ENCODE measurements at regions not wholly inside any gene's neighbourhood (a gene's known extent, or its start where the extent isn't known, plus 50 kb on each side); places are given as distances from the start of the nearest gene placed in this dataset.

DNA sequence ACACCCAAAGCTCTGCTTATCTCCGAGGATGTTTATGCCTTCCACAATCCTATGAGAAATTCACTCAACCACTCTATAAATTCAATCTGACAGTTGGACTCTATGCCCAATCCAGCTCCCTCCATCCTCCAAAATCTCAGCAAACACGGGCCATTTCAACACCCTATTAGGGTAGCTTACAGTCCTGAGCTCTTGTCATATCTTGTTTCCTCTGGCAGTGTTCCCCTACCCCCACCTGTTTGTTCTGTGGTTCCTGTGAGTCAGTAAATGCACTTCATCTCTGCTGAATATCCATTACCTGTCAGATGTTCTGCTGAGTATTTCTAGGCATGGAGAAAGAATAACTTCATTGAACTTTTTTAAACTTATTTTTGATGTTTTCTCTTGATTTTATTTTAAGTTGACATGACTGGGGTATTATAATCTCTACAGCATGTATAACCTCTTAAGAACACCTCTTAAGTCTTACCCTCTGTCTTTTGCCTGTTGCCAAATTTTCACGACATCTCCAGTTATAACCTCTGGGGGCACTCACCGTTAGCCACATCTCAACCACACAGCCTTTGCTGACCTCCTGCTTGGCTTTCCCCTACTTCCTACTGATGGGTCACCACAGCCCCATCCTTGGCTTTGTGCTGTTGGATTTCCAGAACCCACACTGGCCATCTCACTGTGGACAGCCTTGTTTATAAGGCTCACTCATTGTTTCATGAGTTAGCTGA is 317.0 kb upstream of the TMPO start:
- no peak for DNase-seq (ENCODE audit: low read depth, low spot score)

DNA sequence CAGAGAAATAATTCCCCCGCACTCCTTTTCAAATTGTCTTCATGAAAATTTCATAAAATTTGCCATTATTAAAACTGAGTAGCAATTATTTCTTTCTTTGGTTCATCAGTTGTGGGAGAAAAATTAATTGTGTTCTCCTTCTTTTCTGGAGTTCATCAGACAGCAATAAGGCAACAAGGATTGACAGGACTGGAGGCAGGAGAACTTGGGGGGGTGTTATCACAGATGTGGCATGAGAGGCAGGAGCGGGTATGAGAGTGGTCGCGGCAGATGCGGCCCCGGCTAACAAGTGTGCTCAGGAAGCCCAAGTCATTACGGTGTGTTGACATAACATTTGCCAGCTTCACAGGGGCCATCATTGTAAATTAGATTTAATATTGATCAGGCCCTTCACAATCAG is 306.6 kb upstream of the TMPO start:
- DNase-seq (ENCODE audit: low read depth, low spot score), result no peak

DNA sequence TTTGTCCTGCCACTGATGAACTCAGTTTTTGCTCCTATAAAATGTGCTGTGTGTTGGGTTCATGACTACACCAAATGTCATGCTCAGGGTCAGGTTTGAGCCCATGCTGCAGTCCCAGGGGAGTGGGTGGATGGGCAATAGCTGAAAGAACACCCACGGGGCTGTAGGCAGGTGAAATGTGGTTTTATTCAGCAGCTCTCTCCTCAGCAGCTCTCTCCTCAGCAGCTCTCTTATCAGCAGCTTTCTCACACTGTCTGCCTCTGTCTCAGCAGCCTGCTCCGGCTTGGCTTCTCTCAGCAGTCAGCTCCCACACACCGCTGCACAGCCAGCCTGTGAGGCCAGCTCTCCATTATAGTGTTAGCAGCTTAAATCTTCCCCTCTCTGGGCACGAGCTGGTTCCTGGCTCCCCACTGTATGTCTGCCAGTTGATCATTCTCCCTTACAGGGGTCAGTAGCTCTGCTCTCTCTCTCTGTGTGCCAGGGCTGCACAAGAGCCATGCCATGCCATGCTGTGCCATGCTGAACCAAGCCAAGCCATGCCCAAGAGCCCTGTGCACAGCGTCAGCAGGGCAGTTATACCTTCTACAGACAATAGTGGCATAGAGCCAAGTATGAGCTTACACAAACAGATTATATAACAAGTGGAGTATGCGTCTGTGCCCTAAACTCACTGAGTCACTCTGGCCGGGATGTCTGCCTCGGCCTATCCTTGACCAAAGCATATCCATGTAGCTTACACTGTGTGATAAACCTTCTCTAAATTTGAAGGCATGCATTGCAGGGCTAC is 303.3 kb upstream of the TMPO start:
- no peak for DNase-seq (ENCODE audit: low read depth, low spot score)

DNA sequence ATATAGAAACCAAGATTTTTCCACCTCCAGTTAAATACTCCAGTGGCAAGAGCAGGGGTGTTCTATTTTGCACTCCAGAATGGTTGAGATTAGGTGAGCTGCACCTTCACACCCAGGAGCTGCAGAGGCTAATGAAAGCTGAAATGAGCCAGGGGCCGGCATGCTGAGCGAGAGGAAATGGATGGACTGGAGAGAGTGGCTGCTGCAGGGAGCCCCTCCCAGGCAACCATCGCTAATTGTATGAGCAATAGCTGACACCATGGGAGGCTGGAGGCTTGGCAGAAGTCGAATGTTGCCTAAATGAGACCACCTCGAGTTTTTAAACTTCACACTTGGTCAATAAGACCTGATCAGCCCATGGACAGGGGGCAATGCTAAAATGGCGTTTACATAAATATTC is 301.8 kb upstream of the TMPO start:
- DNase-seq (ENCODE audit: low read depth, low spot score), result no peak

DNA sequence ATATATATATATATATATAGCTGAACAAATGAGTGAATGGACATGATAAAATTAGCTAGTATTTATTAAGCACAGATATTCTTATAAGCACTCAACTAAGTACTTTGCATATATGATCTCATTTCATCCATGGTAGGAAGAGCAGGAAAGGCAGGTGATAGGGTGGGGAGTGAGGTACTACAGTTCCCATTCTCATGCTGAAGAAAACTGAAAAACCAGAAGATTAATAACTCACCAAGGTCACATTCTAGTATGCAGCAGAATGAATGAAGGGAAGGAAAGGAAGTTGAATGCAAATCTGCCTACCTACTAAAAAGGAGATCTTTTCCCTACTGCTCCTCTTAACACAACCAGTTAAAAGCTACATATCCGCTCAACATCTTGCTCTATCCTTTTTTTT is 298.1 kb upstream of the TMPO start:
- no peak for DNase-seq (ENCODE audit: low read depth, low spot score)

DNA sequence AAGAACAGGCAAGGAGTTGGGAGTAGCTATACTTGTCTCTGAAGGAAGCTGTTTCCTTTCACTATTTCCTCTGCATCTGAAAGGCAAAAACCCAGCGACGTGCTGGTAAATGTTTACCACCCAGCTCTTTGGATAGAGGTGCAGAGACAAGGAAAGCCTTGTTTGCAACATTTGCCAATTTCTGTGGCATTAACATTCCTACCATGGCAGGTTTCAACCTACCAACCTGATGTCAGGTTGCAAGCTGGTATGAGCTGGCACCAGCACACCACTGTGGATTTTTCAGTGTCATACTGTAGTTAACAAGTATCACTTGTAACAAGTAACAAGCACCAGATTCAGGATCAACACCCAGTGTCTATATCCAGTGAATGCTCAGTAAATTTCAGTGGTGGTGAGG is 294.8 kb upstream of the TMPO start:
- DNase-seq (ENCODE audit: low read depth, low spot score), result no peak

DNA sequence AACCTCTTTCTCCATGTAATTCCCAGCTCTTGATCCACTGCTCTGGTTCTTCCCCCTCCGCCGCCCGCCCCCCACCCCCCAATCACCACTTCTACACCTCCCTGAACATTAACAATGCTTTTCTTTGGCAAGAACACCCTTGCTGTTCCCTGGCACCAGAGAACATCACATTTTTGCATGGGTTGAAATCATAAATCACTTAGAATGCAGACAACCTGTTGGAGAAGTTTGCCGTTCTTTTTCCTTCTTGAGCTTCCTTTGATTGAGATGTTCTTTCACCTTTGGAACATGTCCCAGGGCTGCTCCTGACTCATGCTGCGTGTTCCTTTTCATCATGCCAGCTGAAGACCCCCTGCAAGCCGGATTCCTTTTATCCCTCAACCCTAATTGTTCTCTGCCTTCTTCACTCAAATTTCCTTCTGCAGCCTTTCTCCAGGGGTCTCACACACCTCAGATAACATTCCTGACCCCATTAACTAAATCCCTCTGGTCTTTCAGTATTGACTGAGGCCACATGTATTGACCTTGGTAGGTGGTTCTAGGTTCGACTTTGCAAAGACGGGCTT is 294.1 kb upstream of the TMPO start:
- no peak for DNase-seq (ENCODE audit: low read depth, low spot score)

DNA sequence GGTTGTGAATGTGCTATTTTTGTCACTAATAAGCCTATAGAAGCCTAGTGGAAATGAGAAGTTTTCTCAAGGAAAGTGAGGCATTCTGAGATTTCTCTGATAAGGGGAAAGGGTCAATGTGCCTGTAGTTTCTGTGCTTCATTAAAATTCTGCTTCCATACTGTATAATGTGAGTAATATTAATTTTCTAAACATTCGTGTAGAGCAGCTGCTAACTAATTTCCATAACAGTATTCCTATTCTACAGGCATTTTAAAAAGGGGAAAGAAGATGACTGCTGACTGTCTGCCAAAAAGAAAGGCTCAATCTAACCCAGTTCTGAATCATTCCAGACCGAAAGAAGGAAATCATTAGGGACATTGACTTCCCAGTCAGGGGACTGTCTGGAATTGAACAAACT is 293.3 kb upstream of the TMPO start:
- no peak for DNase-seq (ENCODE audit: low read depth, low spot score)

DNA sequence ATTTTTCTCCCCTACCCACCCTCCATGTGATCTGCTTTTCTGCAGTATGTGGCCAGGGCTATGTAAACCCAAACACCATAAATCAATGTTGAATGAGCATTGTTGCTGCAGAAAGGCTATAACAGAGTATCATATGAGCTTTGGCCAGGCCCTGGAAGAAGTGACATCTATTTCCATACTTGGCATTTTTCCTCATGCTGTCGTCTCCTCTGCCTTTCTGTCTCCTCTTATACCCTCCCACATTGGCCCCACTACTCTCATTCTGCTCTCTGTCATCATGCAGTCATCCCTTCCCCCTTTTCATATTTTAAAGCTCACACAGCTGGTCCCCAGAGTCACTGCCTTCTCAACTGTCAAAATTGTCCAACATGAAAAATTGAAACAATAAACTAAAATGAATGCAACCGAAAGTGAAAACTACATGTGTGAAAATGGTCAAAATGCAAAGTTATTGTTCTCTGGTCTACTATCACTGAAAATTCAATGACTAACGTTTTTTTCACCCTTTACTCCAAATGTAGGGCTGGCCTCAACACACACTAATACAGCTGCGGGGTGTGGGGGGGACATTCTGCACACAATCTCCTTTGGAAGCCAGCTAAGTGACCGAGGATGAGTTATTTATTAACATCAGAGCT is 290.7 kb upstream of the TMPO start:
- DNase-seq (ENCODE audit: low read depth, low spot score), result no peak

DNA sequence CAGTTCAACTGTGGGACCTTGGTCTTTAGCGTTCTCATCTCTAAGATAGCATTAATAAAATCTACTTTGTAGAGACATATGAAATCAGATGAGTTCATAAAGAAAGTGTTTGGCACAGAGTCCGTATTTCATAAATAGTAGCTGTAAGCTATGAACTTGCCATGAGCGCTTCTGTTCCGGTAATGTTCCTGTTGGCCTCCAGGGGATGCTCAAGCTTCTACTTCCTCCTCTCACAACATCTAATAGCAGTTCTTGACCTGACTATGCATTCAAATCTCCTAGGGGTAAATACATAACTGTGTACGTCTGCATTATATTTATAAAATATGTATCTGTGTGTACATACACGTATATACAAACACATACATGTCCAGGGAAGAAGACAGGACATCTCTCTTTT is 288.2 kb upstream of the TMPO start:
- DNase-seq (ENCODE audit: low read depth, low spot score), result no peak

DNA sequence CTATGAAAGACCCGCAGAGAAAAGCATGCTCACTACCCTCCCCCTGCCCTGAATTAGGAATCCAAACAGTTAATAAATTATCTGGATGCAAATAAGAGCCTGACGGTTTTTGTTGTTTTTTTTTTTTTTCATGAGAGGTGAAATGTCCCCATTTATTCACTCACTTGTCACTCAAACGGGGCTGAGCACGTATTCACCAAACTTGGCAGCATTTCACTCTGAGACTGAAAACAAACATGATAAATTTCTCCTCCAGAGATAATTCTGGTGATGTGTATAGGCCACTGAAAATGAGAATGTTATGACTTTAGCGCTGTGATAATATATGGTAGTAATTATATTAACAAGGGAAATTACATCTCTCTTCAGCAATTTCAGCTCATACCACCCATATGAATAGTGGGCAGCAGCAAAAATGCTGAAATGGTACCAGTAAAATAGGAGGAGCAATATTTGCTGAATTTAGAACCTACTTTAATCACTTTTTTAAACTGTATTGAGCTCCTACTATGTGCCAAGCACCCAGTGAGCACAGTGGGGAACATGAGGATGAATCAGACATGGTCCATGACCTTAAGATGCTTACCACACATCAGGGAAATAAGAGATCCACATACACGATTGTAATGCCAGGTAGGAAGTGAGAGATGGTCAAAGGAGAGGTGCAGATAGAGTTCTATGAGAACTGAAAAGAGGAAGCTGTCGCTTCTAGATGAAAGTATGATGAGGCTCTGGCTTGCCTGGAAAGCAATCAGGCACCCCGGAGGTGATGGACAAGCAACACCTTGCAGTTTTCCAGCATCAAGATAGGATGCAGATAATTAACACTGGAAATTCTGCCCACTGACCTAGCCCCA is 286.5 kb upstream of the TMPO start:
- DNase-seq (ENCODE audit: low read depth, low spot score), result no peak

DNA sequence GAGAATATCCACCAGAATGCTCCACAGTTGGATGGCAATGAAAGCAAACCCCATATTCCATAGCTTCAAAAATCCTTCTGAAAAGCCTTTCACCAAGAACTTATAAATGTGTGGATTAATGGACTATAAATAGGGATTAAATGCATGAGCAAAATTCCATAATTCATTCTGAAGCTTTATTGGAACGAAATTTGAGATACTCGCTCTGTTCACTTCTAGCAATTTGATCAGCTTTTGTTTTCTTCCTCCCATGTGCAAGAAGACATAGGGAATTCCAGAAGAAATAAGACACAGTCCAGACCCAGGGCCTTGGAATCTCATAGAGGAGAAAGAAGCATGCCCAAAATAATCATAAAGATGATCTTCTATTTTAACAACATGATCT is 285.9 kb upstream of the TMPO start:
- DNase-seq (ENCODE audit: low read depth, low spot score), result no peak

DNA sequence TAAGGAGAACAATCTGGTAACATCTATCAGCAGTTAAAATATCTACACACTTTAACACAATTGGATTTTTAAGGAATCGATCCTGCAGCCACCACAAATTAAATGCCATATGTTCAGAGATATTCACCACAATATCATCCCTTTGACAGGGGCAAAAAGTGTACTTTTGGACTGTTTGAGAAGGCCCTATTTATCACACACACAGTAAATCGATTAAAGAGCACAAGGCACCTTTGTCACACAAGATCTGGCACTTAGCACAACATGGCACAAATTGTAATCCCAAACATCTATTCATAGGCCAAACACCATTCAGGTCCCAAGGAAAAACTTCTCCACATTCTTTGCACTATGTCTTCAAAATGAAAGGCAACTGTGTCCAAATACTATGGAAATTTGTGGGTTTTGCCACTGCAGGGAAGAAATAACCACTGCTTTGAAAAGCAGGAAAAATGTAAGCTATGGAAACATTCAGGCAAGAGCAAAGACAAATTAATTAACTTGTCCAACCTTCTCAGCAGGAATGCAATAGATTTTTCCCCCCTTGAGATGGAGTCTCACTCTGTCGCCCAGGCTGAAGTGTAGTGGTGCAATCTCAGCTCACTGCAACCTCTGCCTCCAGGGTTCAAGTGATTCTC is 282.5 kb upstream of the TMPO start:
- no peak for DNase-seq (ENCODE audit: low read depth, low spot score)

DNA sequence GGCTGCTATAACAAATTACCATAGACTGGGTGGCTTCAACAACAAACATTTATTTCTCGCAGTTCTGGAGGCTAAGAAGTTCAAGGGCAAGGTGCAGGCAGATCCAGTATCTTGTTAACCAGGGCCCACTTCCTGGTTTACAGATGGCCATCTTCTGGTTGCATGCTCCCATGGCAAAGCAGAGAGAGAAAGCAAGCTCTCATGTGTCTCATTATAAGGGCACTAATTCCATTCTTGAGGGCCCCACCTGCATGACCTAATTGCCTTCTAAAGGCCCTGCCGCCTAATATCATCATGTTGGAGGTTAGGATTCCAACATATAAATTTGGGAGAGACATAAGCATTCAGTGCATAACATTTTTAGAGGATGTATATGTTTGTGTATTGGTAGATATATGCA is 280.1 kb upstream of the TMPO start:
- DNase-seq (ENCODE audit: low read depth, low spot score), result no peak

DNA sequence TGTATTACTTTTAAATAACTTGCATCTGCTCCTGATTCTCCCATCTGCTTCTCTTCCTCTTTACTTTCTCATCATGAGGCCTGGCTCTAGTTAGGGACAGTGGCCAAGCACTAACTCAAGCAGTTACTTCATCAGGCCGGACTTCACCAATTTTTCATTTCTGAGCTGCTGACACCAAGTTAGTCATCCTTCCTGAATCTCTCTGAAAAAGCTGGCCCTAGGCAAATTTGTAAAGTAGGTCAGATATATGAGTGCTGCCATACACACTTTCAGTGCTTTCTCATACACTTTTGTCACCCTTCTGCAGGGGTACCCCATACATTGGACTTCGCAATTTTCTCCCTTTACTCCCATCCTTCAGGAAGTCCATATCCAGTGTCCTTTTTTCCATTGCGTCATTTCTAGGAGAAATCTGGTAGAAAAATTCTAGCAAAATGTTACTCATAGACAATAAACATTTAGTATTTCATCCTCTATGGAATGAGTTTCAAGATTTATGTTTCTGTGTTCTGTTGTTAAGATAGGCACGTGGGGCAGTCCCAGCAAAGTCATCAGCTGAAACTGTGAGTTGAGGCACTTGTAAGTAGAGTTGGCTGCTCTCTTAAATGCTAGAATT is 276.8 kb upstream of the TMPO start:
- no peak for DNase-seq (ENCODE audit: low read depth, low spot score)

DNA sequence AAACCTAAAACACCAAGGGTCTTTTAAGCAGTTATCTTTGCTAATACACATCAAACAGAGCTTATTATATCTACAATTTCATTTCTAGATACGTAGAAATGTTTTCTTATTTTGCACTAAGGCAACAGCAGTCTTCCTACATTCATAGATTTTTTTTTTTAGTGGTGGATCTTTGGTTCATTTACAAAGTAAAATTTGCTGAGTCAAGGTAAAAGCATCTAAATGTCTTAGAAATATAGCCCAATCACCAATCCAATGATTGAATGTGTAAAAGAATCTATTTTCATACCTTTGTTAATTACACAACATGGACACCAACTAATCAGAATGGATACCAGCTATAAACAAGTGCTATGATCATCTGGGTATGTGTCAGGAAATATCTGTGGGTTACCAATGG is 272.2 kb upstream of the TMPO start:
- DNase-seq (ENCODE audit: low read depth, low spot score), result no peak

DNA sequence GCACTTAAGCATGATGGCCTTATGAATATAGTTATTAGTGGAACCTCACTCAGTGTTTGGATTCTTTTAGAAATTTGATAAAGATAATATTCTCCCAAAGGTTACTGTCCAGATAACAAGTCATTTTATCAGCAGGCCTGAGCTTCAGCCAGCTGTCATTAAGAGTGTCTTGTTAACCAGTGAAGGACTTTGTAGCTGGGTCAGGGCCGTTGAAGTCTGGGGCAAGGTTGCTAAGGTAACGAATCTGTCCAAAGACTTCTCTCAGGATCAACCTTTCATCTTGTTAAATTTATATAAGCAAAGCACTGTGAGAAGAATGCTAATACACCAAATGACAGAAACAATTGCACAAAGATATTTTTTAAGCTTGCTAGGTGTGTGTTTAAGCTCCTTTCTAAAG is 271.3 kb upstream of the TMPO start:
- no peak for DNase-seq (ENCODE audit: low read depth, low spot score)

DNA sequence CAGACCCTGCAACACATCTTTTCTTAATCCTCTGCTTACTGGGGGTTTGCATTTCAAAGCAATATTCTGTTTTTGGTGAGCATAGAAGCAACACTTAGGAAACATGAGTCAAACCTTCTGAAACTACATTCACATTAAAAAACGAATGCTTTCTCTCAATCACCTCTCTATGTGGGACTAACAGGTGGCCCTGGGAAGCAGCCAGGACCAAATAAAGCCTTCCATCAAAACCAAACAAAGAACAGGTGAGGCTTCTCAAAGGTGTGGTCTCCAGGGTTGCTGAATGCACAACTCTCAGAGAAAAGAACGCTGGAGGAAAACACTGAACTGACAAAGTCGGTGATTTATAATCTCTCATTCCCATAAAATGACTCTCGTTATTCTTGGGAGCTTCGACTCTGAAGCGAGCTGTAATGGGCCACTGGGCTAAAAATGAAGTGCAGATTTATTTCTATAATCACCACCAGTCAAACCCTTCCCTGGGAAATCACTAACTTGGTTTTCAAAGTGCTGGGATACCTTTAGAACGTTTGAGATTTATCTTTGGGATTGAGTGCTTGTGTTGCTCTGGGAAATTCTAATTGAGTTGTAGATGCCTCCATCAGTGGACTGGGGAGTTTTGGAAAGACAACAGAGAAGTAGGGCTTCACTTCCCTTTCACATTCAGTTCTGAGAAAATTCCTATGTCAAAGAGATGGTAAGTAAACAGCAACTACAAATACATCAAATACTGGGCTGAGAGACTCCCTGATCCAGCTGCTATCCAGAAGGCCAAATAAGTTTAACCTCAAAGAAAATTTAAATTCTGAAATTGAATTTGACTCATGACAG is 262.0 kb upstream of the TMPO start:
- DNase-seq (ENCODE audit: low read depth, low spot score), result no peak

DNA sequence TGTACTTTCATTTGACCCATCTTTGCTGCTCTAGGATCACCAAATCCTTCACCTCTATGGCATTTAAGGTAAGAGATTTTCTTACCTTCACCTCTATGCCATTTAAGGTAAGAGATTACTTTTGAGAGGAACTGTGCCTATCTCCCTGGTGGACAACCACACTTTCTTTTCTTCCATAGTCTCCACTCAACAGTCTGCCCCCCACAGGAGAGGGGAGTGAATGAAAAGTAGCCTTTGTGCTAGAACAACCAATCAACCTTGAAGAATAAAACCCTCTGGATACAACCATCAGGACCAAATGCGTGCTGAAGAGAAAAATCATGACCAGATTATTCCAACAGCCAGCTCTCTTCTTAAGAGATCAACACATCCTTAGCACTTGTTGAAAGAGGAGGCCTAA is 258.6 kb upstream of the TMPO start:
- no peak for DNase-seq (ENCODE audit: low read depth, low spot score)

DNA sequence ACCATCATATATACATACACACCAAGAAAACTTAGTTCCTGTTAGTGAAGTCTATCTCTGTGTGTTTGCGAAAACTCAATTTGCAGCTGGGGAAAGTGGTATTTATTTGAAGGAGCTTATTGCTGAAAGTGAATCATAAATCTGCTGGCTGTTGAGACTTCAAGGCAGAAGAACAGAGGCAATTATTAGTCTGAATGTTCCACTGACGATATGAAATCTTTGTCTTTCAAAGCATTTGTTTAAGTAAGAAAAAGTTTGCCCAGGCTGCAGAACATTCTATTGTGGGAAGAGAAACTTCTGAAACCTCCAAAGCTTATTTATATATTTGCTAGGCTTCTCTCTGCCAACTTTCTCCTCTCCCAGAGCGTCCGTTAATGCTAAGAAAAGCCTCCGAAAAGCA is 255.7 kb upstream of the TMPO start:
- no peak for DNase-seq (ENCODE audit: low read depth, low spot score)

All from iPS DF 19.7 (cell line).